Loucy (cell line): ENCODE measurements at regions not wholly inside any gene's neighbourhood (a gene's known extent, or its start where the extent isn't known, plus 50 kb on each side); places are given as distances from the start of the nearest gene placed in this dataset.

Experiments
- H2AFZ ChIP-seq: fragments of 200-600 bp; sonication (generic); 2 replicates; pipeline ENCODE4 v1.6.0; 2016; ENCODE audit warnings: antibody characterized with exemption, mild to moderate bottlenecking, low read length, moderate library complexity
- H3F3A ChIP-seq: fragments of 200-600 bp; 2 replicates; pipeline ENCODE4 v1.6.0; 2016; ENCODE audit warnings: antibody characterized with exemption, low read depth, mild to moderate bottlenecking
- H3K27me3 ChIP-seq: fragments of 200-600 bp; sonication (generic); 2 replicates; pipeline ENCODE4 v1.6.1; 2014; ENCODE audit warnings: low read length, mild to moderate bottlenecking; ENCODE audit not compliant: insufficient read depth, poor library complexity, severe bottlenecking
- H3K36me3 ChIP-seq: fragments of 200-600 bp; sonication (generic); 2 replicates; pipeline ENCODE4 v1.6.1; 2016; ENCODE audit warnings: low read length; ENCODE audit not compliant: insufficient read depth
- H3K4me1 ChIP-seq: fragments of 200-600 bp; sonication (generic); 2 replicates; pipeline ENCODE4 v1.5.1; 2014; ENCODE audit warnings: low read length, mild to moderate bottlenecking; ENCODE audit not compliant: insufficient read depth, poor library complexity, severe bottlenecking
- H3K4me2 ChIP-seq: fragments of 200-600 bp; sonication (generic); 2 replicates; pipeline ENCODE4 v1.6.0; 2014; ENCODE audit warnings: antibody characterized with exemption, low read length, low read depth, mild to moderate bottlenecking; ENCODE audit not compliant: poor library complexity, severe bottlenecking
- H3K4me3 ChIP-seq: fragments of 200-600 bp; sonication (generic); 2 replicates; pipeline ENCODE4 v1.5.1; 2014; ENCODE audit warnings: low read length, mild to moderate bottlenecking, mixed read lengths; ENCODE audit not compliant: poor library complexity, severe bottlenecking
- H3K79me2 ChIP-seq: fragments of 200-600 bp; sonication (generic); 2 replicates; pipeline ENCODE4 v1.6.1; 2014; ENCODE audit warnings: low read length; ENCODE audit not compliant: insufficient read depth
- H3K9ac ChIP-seq: fragments of 200-600 bp; sonication (generic); 2 replicates; pipeline ENCODE4 v1.6.0; 2014; ENCODE audit warnings: mild to moderate bottlenecking, low read depth, low read length, moderate library complexity; ENCODE audit not compliant: poor library complexity, severe bottlenecking
- H3K9me2 ChIP-seq: fragments of 200-600 bp; sonication (generic); replicated peaks from 2 replicates; pipeline ENCODE4 v1.6.1; 2016; ENCODE audit warnings: low read depth, low read length, mixed read lengths
- H3K9me3 ChIP-seq: fragments of 200-600 bp; sonication (generic); 2 replicates; pipeline ENCODE4 v1.6.1; 2014; ENCODE audit warnings: mild to moderate bottlenecking, antibody characterized with exemption, low read length, low read depth; ENCODE audit not compliant: insufficient read depth
- H4K20me1 ChIP-seq: fragments of 200-600 bp; sonication (generic); 2 replicates; pipeline ENCODE4 v1.6.0; 2014; ENCODE audit warnings: antibody characterized with exemption, low read length, mild to moderate bottlenecking; ENCODE audit not compliant: insufficient read depth, poor library complexity, severe bottlenecking
- CTCF ChIP-seq: fragments of 200-600 bp; sonication (generic); conservative IDR thresholded peaks from 2 replicates; pipeline ENCODE4 v1.5.1; 2014; ENCODE audit warnings: mild to moderate bottlenecking, antibody characterized with exemption, low read length
- EZH2phosphoT487 ChIP-seq: fragments of 200-600 bp; IDR thresholded peaks from 2 replicates; pipeline ENCODE4 v1.6.1; 2018; ENCODE audit warnings: antibody characterized with exemption, mild to moderate bottlenecking, moderate library complexity, borderline replicate concordance

- TF ChIP-seq CTCF = peak; percentile 80
- no peak for TF ChIP-seq EZH2phosphoT487
These were observed 143.8 kb upstream of the TMEM106B start for GRCh38 chr7:12067156-12067831.

DNA sequence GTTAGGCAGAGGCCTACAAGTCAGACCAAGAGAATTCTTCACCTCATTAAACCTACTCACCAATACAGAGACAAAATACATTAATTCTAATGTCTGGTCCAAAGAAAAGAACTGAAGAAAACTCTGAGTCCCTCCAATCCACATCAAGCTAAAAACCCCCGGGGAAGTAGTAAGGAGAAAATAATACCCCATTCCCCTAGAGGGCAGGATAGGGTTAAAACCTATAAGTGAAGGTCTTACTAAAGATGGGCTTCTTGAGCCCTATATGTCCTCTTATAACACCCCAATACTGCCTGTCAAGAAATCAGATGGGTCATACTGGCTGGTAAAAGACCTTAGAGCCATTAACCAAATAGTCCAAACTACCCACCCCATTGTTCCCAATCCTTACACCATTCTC, 141.3 kb upstream of the TMEM106B start:
- H3K9ac ChIP-seq = no peak overlapping the region

More at GRCh38 chr7:12067156-12067831, 143.8 kb upstream of the TMEM106B start:
- H3K4me2 ChIP-seq = no peak overlapping the region
- H3K9ac ChIP-seq = no peak overlapping the region
- no peak overlapping the region for H2AFZ ChIP-seq
- H3K4me3 ChIP-seq = no peak overlapping the region
- no peaks in the 10 kb centered on the region for H3F3A ChIP-seq
- no peaks in the 10 kb centered on the region for H3K9me3 ChIP-seq
- no peaks in the 10 kb centered on the region for H3K36me3 ChIP-seq
- H3K9me2 ChIP-seq = no peaks in the 10 kb centered on the region
- no peaks in the 10 kb centered on the region for H3K27me3 ChIP-seq
- H3K79me2 ChIP-seq = no peaks in the 10 kb centered on the region
- no peaks in the 10 kb centered on the region for H4K20me1 ChIP-seq
- no peaks in the 10 kb centered on the region for H3K4me1 ChIP-seq

GRCh38 chr7:12074889-12075288, 136.2 kb upstream of the TMEM106B start:
- Histone ChIP-seq H3K4me2 (no peak overlapping the region), H3F3A (no peaks in the 10 kb centered on the region), H3K9ac (no peak overlapping the region), H3K4me3 (no peak overlapping the region), H3K9me3 (no peaks in the 10 kb centered on the region), H2AFZ (no peak overlapping the region), H4K20me1 (no peaks in the 10 kb centered on the region), H3K9me2 (no peaks in the 10 kb centered on the region), H3K79me2 (no peaks in the 10 kb centered on the region), H3K4me1 (no peaks in the 10 kb centered on the region), H3K36me3 (no peaks in the 10 kb centered on the region), H3K27me3 (no peaks in the 10 kb centered on the region)
- TF ChIP-seq CTCF (no peak), EZH2phosphoT487 (no peak)

More for the DNA sequence above, 141.3 kb upstream of the TMEM106B start:
- Histone ChIP-seq H4K20me1 (no peaks in the 10 kb centered on the region), H3K4me3 (no peak overlapping the region), H2AFZ (no peak overlapping the region), H3K4me2 (no peak overlapping the region), H3K27me3 (no peaks in the 10 kb centered on the region), H3K9me2 (no peaks in the 10 kb centered on the region), H3K4me1 (no peaks in the 10 kb centered on the region), H3K36me3 (no peaks in the 10 kb centered on the region), H3K79me2 (no peaks in the 10 kb centered on the region), H3F3A (no peaks in the 10 kb centered on the region), H3K9me3 (no peaks in the 10 kb centered on the region)
- TF ChIP-seq EZH2phosphoT487 = no peak
- peak; percentile 36; the same call in 1 of the 2 replicates for TF ChIP-seq CTCF
